Ectodermal cell (in vitro differentiated cells): ENCODE measurements at regions not wholly inside any gene's neighbourhood (a gene's known extent, or its start where the extent isn't known, plus 50 kb on each side); places are given as distances from the start of the nearest gene placed in this dataset.

Experiments used
- H3K27ac ChIP-seq: 2 replicates; pipeline ENCODE4 v1.7.0; 2013; ENCODE audit warnings: mild to moderate bottlenecking, low read depth, low read length; ENCODE audit not compliant: insufficient read depth, poor library complexity, severe bottlenecking
- H3K27me3 ChIP-seq: 2 replicates; pipeline ENCODE4 v1.7.0; 2013; ENCODE audit warnings: mild to moderate bottlenecking, low read length; ENCODE audit not compliant: insufficient read depth, control insufficient read depth, poor library complexity, severe bottlenecking
- H3K36me3 ChIP-seq: one replicate; pipeline ENCODE4 v1.7.0; 2013; ENCODE audit warnings: low read length; ENCODE audit not compliant: control insufficient read depth, insufficient read depth
- H3K4me1 ChIP-seq: one replicate; pipeline ENCODE4 v1.7.0; 2013; ENCODE audit warnings: low read length; ENCODE audit not compliant: control insufficient read depth, insufficient read depth
- H3K4me3 ChIP-seq: 2 replicates; pipeline ENCODE4 v1.7.0; 2013; ENCODE audit warnings: low read depth, low read length, control low read depth; ENCODE audit not compliant: insufficient read depth
- H3K9me3 ChIP-seq: 2 replicates; pipeline ENCODE4 v1.7.0; 2013; ENCODE audit warnings: mild to moderate bottlenecking, low read length, moderate library complexity; ENCODE audit not compliant: control insufficient read depth
- WGBS, 2 experiments: methylation state at CpG; one replicate each; pipeline ENCODE4 v1.1.7; 2013; ENCODE audit warnings: missing lambda C conversion rate in 2 of 2; 5-methylcytosine and 5-hydroxymethylcytosine counted together

DNA sequence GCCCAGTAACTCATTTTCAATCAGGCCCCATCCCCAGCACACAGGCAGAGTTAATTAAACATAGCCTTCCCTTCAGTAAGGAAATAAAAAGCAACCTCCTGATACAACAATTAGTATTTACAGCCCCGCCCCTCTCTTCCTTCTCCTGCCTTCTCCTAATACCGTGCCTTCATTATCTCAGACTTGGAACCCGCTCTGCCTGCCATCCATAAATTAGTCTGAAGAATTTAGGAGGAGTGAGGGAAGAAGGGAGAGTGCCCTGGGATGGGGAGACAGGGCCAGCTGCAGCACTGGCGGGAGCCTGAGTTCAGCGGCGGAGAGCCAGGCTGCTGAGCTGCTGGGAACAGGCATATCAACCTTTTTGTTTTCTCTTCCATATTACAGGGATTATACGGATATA is 172.8 kb downstream of the ACTL8 start:
- H3K27ac ChIP-seq: no peak overlapping the region
- H3K36me3 ChIP-seq: no peaks in the 10 kb centered on the region
- H3K9me3 ChIP-seq: no peaks in the 10 kb centered on the region
- no peaks in the 10 kb centered on the region for H3K27me3 ChIP-seq
- H3K4me1 ChIP-seq: no peaks in the 10 kb centered on the region
- no peak overlapping the region for H3K4me3 ChIP-seq
- WGBS, 2 experiments: 71% methylated on average over 7 of the region's 7 CpGs

DNA sequence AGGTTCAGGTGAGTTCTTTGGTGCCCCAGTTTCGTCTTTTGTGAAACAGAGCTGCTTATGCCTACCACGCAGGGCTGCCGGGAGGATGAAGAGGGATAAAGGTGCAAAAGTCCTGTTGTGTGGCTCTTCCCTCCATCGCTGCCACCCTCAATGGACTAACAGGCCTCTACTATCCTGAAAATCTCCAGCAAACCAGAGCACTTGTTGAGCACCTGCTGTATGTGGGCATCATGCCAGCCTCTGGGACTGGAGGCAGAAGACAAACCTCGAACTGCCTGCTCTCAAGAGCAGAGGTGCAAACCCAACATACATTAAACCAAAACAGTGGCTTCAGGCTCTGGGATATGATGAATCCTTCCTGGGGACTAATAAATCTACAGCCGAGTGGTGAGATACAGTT is 174.1 kb downstream of the ACTL8 start:
- Histone ChIP-seq H3K4me3 (no peak overlapping the region), H3K4me1 (no peaks in the 10 kb centered on the region), H3K9me3 (no peaks in the 10 kb centered on the region), H3K36me3 (no peaks in the 10 kb centered on the region), H3K27me3 (no peaks in the 10 kb centered on the region), H3K27ac (no peak overlapping the region)
- WGBS, 2 experiments: 92 to 93% methylated on average over 6 of the region's 6 CpGs

DNA sequence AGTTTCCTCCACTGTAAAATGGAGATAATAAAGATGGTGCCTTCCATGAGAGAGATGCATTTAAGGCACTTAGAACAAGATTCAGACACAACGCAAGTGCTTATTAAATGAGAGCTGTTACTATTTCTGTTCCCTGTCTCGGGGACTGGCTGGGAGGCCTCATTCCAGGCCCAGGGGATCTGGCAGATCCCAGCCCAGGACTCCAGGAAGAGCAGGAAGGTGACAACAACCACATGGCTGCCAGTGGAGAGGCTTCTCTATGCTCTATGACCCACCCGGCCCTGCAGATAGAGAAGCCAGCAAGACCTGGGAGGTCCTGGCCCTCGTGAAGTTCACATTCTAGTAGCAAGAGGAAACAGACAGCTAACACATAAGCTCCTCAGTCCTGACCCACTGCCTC is 175.5 kb downstream of the ACTL8 start:
- 92 to 94% methylated on average over 4 of the region's 4 CpGs for WGBS, 2 experiments
- no peaks in the 10 kb centered on the region for H3K27me3 ChIP-seq
- no peaks in the 10 kb centered on the region for H3K9me3 ChIP-seq
- H3K36me3 ChIP-seq: no peaks in the 10 kb centered on the region
- no peak overlapping the region for H3K27ac ChIP-seq
- H3K4me1 ChIP-seq: no peaks in the 10 kb centered on the region
- no peak overlapping the region for H3K4me3 ChIP-seq

DNA sequence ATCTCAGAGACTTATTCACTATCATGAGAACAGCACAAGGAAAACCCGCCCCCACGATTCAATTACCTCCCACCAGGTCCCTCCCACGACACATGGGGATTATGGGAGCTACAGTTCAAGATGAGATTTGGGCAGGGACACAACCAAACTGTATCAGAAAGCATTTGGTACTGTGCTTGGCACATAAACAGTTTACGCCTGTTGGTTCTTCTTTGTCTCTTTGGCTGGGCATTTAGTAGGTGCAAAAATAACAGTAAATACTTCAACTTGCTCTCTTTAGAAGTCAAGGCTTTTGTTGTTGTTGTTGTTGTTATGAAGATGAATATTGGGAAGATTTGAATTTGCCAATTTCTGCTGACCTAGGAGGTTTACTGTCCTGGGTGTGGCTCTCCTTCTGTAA is 175.4 kb upstream of the IGSF21 start:
- Histone ChIP-seq H3K36me3 (no peaks in the 10 kb centered on the region), H3K27me3 (no peaks in the 10 kb centered on the region), H3K4me3 (no peak overlapping the region), H3K9me3 (no peaks in the 10 kb centered on the region), H3K4me1 (no peaks in the 10 kb centered on the region), H3K27ac (no peak overlapping the region)
- WGBS, 2 experiments: 70 to 74% methylated on average over 4 of the region's 4 CpGs

DNA sequence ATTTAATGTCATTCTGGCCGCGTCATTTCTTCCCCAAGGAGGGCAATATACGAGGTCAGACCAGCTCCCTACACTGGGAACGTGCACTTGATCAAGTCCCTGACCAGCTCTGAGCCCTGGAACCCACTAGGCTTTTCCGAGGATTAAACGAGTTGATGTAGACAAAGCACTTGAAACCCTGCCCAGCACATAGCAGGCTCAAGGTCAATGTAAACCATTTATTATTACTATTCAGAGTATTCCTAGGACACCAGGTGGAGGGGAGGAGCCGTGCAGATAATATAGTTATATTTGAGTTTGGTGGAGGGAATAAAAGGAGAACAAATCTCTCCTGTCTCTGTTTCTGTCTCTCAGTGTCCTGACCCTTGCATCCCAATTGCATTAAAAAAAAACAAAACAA is 174.1 kb upstream of the IGSF21 start:
- H3K4me3 ChIP-seq: no peak overlapping the region
- no peaks in the 10 kb centered on the region for H3K9me3 ChIP-seq
- 94 to 96% methylated on average over 6 to 7 of the region's 7 CpGs for WGBS, 2 experiments
- H3K27ac ChIP-seq: no peak overlapping the region
- H3K4me1 ChIP-seq: no peaks in the 10 kb centered on the region
- no peaks in the 10 kb centered on the region for H3K27me3 ChIP-seq
- H3K36me3 ChIP-seq: no peaks in the 10 kb centered on the region

DNA sequence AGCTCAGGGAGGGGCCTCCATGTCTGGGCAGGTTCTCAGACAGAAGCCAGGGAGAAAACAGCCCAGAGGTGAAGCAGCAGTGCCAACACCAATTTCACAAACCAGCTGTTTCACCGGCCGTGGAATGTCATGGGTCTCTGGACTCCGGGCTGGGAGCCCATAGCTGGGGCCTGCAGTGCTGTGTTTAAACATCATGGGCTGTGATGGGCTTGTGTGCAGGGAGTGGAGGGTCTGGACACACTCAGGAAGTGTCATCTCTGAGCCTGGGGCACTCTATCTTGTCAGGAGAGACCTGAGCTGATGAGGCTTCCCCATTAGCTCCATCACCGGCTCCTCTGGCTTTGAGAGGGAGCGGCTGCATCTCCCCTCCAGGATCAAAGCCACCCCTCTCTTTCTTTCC is 173.6 kb upstream of the IGSF21 start:
- 86% methylated on average over 5 of the region's 5 CpGs for WGBS, 2 experiments
- Histone ChIP-seq H3K4me3 (no peak overlapping the region), H3K27me3 (no peaks in the 10 kb centered on the region), H3K27ac (no peak overlapping the region), H3K36me3 (no peaks in the 10 kb centered on the region), H3K4me1 (no peaks in the 10 kb centered on the region), H3K9me3 (no peaks in the 10 kb centered on the region)

DNA sequence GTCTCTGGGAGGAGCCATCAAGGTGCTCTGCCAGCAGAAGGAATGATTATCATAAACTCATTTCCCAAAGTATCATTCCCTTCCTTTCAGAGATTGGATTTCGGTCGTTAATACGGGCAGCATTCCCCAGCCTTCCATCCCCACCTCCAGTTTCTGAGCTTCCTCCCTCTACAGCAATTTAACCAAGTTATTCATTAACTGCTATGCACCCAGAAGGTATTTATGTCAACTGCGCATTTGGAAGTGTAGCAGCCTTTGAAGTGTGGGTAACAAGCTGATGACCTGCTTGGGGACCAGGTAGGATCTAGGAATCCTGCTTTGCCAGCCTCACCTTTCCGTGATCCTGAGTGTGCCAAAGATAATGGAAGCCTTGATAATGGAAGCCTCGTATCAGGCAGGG is 172.4 kb upstream of the IGSF21 start:
- H3K27ac ChIP-seq: no peak overlapping the region
- no peak overlapping the region for H3K4me3 ChIP-seq
- H3K36me3 ChIP-seq: no peaks in the 10 kb centered on the region
- no peaks in the 10 kb centered on the region for H3K4me1 ChIP-seq
- no peaks in the 10 kb centered on the region for H3K9me3 ChIP-seq
- no peaks in the 10 kb centered on the region for H3K27me3 ChIP-seq
- WGBS, 2 experiments: 76 to 79% methylated on average over 6 of the region's 6 CpGs

DNA sequence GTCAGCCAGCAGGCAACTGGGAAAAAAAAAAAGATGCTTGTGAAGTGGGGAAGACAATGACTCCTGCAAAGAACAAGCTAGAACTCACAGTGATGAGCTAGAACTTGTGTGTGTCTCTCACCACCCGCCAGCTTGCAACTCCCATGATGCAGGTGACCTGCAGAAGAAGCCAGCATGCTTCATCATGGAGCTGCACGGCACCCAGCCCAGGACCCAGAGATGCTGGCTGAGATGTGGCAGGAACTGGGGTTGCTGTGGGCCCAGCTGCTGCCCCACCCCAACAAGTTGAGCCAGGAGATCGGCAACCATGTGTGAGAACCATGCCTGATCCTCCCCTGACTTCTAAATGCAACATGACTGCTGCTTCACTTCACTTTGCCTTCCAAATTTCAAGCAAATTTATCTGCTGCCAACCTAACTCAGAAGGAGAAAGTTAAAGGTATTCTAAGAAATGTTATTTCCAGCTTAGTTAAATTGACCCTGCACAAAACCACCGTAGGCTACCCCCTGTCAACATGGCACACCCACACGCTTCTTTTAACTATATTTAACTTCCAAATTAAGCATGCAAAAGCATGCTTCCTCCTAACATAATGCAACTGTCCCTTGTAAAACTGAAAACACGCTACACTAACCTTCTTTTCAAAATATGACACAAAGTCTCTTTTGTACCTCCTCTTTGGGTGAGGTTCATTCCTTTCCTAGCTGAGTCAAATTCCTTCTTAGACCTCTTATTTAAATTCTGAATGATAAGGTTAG is 166.0 kb upstream of the IGSF21 start:
- H3K4me1 ChIP-seq: no peaks in the 10 kb centered on the region
- H3K4me3 ChIP-seq: no peak overlapping the region
- H3K27ac ChIP-seq: no peak overlapping the region
- no peaks in the 10 kb centered on the region for H3K36me3 ChIP-seq
- H3K27me3 ChIP-seq: no peaks in the 10 kb centered on the region
- no peaks in the 10 kb centered on the region for H3K9me3 ChIP-seq
- WGBS, 2 experiments: 88 to 95% methylated on average over 6 of the region's 6 CpGs

DNA sequence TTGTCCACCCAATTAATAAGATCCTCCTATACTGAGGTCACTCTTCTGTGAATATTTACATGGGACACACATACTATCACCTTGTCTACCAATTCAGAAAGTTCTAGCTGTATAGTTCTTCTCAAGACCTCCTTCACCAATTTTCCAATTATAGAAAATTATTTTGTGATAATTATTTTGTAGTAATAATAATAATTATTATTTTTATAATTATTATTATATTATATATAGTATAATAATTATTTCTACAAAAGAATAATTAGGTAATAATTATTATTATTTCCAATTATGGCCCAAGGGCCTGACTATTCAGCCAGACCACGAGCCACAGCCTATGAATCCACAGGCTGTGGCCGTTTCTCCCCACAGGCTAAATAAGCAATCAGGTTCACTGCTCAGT is 164.1 kb upstream of the IGSF21 start:
- Histone ChIP-seq H3K4me1 (no peaks in the 10 kb centered on the region), H3K27ac (no peak overlapping the region), H3K9me3 (no peaks in the 10 kb centered on the region), H3K27me3 (no peaks in the 10 kb centered on the region), H3K36me3 (no peaks in the 10 kb centered on the region), H3K4me3 (no peak overlapping the region)
- 90 to 91% methylated on average over 2 of the region's 2 CpGs for WGBS, 2 experiments

DNA sequence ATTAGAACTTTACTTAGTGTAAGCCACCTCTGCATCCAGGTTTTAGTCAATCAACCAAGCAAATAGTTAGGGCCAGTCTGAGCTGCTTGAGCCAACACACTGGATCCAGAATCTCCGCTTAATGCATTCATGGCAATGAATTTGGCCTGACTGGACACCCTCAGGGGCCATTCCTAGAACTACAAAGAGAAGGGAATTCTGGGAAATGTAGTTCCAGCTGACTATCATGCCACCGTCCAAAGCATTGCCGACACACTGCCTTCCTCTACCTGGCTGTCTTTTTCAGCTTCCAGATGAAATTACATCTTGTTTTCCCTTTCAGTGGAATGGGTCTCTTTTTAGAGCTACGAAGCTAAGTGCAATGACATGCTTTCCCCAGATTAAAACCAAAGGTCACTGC is 163.0 kb upstream of the IGSF21 start:
- WGBS, 2 experiments: 76 to 80% methylated on average over 4 of the region's 4 CpGs
- Histone ChIP-seq H3K4me3 (no peak overlapping the region), H3K36me3 (no peaks in the 10 kb centered on the region), H3K4me1 (no peaks in the 10 kb centered on the region), H3K9me3 (no peaks in the 10 kb centered on the region), H3K27ac (no peak overlapping the region), H3K27me3 (no peaks in the 10 kb centered on the region)

DNA sequence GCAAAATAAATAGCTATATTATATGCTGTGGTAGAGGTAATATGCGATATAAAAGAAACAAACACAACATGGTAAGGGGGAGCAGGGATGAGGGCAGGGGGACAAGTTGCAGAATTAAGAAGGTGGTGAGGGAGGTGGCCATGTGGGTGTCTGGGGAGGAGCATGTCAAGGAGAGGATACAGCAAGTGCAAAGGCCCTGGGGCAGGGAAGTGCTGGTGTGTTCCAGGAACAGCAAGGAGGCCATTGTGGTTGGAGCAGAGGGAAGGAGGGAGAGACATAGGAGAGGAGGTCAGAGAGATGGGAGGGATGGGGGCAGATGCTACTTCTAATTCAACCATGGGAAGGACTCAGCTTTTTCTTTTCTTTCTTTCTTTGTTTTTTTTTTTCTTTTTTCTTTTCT is 161.2 kb upstream of the IGSF21 start:
- Histone ChIP-seq H3K27me3 (no peaks in the 10 kb centered on the region), H3K36me3 (no peaks in the 10 kb centered on the region), H3K27ac (no peak overlapping the region), H3K4me3 (no peak overlapping the region), H3K4me1 (no peaks in the 10 kb centered on the region), H3K9me3 (no peaks in the 10 kb centered on the region)
- 96 to 97% methylated on average over 1 of the region's 1 CpG for WGBS, 2 experiments
